C4-2B (cell line): ENCODE measurements at regions not wholly inside any gene's neighbourhood (a gene's known extent, or its start where the extent isn't known, plus 50 kb on each side); places are given as distances from the start of the nearest gene placed in this dataset.

Source experiments
- CTCF ChIP-seq: fragments of 450-650 bp; conservative IDR thresholded peaks from 2 replicates; pipeline ENCODE4 v1.5.1; 2017; ENCODE audit warnings: mild to moderate bottlenecking
- ZFX ChIP-seq: fragments of 450-650 bp; IDR thresholded peaks from 2 replicates; pipeline ENCODE4 v1.6.1; 2017

- TF ChIP-seq CTCF, result no peak
- TF ChIP-seq ZFX, result no peak
Observed at GRCh38 chrX:65910899-65911298, 129.0 kb downstream of the VSIG4 start.
